ENCODE measurements at regions not wholly inside any gene's neighbourhood (a gene's known extent, or its start where the extent isn't known, plus 50 kb on each side); places are given as distances from the start of the nearest gene placed in this dataset.

- Histone ChIP-seq H3K4me3 (ENCODE audit: control insufficient read depth in 2 of 3, extremely low read depth in 1 of 3, insufficient read depth in 2 of 3, low read depth in 1 of 3, low read length in 3 of 3) (no peak overlapping the region), H3K9me3 (ENCODE audit: control insufficient read depth, low read depth, low read length) (no peaks in the 10 kb centered on the region), H3K9ac (ENCODE audit: control insufficient read depth, extremely low read depth, insufficient read depth, low read length) (no peak overlapping the region), H3K4me2 (ENCODE audit: control insufficient read depth, extremely low read depth, insufficient read depth, low read depth, low read length) (no peak overlapping the region), H2AFZ (ENCODE audit: control insufficient read depth, low read length) (no peak overlapping the region), H3K4me1 (ENCODE audit: control insufficient read depth, extremely low read depth, insufficient read depth, low read length) (no peaks in the 10 kb centered on the region), H3K27me3 (ENCODE audit: control insufficient read depth, extremely low read depth, insufficient read depth, low read length) (no peaks in the 10 kb centered on the region), H3K27ac (ENCODE audit: control insufficient read depth, insufficient read depth, low read length) (no peak overlapping the region), H3K9me1 (ENCODE audit: control insufficient read depth, extremely low read depth, insufficient read depth, low read length) (no peaks in the 10 kb centered on the region), H4K20me1 (ENCODE audit: control insufficient read depth, extremely low read depth, insufficient read depth, low read length) (no peaks in the 10 kb centered on the region), H3K36me3 (ENCODE audit: control insufficient read depth in 2 of 2, extremely low read depth in 1 of 2, insufficient read depth in 2 of 2, low read length in 2 of 2) (no peaks in the 10 kb centered on the region), H3K79me2 (ENCODE audit: control insufficient read depth, insufficient read depth, low read length) (no peaks in the 10 kb centered on the region)
- dilution Hi-C loops (cut with MboI; ENCODE audit: extremely low pct_ligation_motif_present, low sequenced_read_pairs) = no loop called here
- DNase-seq (ENCODE audit: low read depth, low spot score) (no peak), FAIRE-seq (no peak)
- TF ChIP-seq EZH2 (IDR thresholded peaks at IDR 0.05; ENCODE audit: low read length) = no peak
- no peak for TF ChIP-seq CTCF (optimal IDR thresholded peaks at IDR 0.05 in 1 of 3, IDR thresholded peaks at IDR 0.05 in 1 of 3, conservative IDR thresholded peaks at IDR 0.05 in 1 of 3; ENCODE audit: extremely low read depth in 1 of 3, insufficient read depth in 2 of 3, low read length in 3 of 3)
These were observed 1345.8 kb downstream of the CDH11 start for GRCh38 chr16:63776034-63776433.

GRCh38 chr16:63774302-63774701, 1347.6 kb downstream of the CDH11 start:
- Histone ChIP-seq H3K27me3 (ENCODE audit: control insufficient read depth, extremely low read depth, insufficient read depth, low read length) (no peaks in the 10 kb centered on the region), H3K9me3 (ENCODE audit: control insufficient read depth, low read depth, low read length) (no peaks in the 10 kb centered on the region), H3K4me1 (ENCODE audit: control insufficient read depth, extremely low read depth, insufficient read depth, low read length) (no peaks in the 10 kb centered on the region), H3K79me2 (ENCODE audit: control insufficient read depth, insufficient read depth, low read length) (no peaks in the 10 kb centered on the region), H3K9ac (ENCODE audit: control insufficient read depth, extremely low read depth, insufficient read depth, low read length) (no peak overlapping the region), H3K36me3 (ENCODE audit: control insufficient read depth in 2 of 2, extremely low read depth in 1 of 2, insufficient read depth in 2 of 2, low read length in 2 of 2) (no peaks in the 10 kb centered on the region), H4K20me1 (ENCODE audit: control insufficient read depth, extremely low read depth, insufficient read depth, low read length) (no peaks in the 10 kb centered on the region), H3K4me3 (ENCODE audit: control insufficient read depth in 2 of 3, extremely low read depth in 1 of 3, insufficient read depth in 2 of 3, low read depth in 1 of 3, low read length in 3 of 3) (no peak overlapping the region), H3K9me1 (ENCODE audit: control insufficient read depth, extremely low read depth, insufficient read depth, low read length) (no peaks in the 10 kb centered on the region), H2AFZ (ENCODE audit: control insufficient read depth, low read length) (no peak overlapping the region), H3K27ac (ENCODE audit: control insufficient read depth, insufficient read depth, low read length) (no peak overlapping the region), H3K4me2 (ENCODE audit: control insufficient read depth, extremely low read depth, insufficient read depth, low read depth, low read length) (no peak overlapping the region)
- DNase-seq (ENCODE audit: low read depth, low spot score) (no peak), FAIRE-seq (no peak)
- TF ChIP-seq CTCF (optimal IDR thresholded peaks at IDR 0.05 in 1 of 3, IDR thresholded peaks at IDR 0.05 in 1 of 3, conservative IDR thresholded peaks at IDR 0.05 in 1 of 3; ENCODE audit: extremely low read depth in 1 of 3, insufficient read depth in 2 of 3, low read length in 3 of 3) = no peak
- no peak for TF ChIP-seq EZH2 (IDR thresholded peaks at IDR 0.05; ENCODE audit: low read length)
- dilution Hi-C loops (cut with MboI; ENCODE audit: extremely low pct_ligation_motif_present, low sequenced_read_pairs) = no loop called here

Data from keratinocyte (primary cell).